ENCODE measurements at regions not wholly inside any gene's neighbourhood (a gene's known extent, or its start where the extent isn't known, plus 50 kb on each side); places are given as distances from the start of the nearest gene placed in this dataset.

- DNase-seq, result no peak
Observed at GRCh38 chr18:7288544-7288943, 57.7 kb downstream of the LRRC30 start.

- no peak for DNase-seq
Observed at GRCh38 chr18:7290077-7290476, 59.2 kb downstream of the LRRC30 start.

- DNase-seq, result no peak
Observed at GRCh38 chr18:7291046-7291445, 60.2 kb downstream of the LRRC30 start.

- no peak for DNase-seq
Observed at GRCh38 chr18:7298149-7298548, 67.3 kb downstream of the LRRC30 start.

GRCh38 chr18:7301094-7301493 is 70.2 kb downstream of the LRRC30 start:
- DNase-seq, result no peak

GRCh38 chr18:7303316-7304060 is 72.6 kb downstream of the LRRC30 start:
- DNase-seq, result no peak

- DNase-seq, result no peak
Observed at GRCh38 chr18:7304061-7304370, 73.1 kb downstream of the LRRC30 start.

- DNase-seq, result no peak
Observed at GRCh38 chr18:7305416-7305815, 74.5 kb downstream of the LRRC30 start.

GRCh38 chr18:7307030-7307429 is 76.1 kb downstream of the LRRC30 start:
- DNase-seq, result no peak

GRCh38 chr18:7307526-7307925 is 76.6 kb downstream of the LRRC30 start:
- DNase-seq, result no peak

GRCh38 chr18:7317804-7318231 is 86.9 kb downstream of the LRRC30 start:
- no peak for DNase-seq

GRCh38 chr18:7319161-7319560 is 88.3 kb downstream of the LRRC30 start:
- no peak for DNase-seq

GRCh38 chr18:7321831-7322230 is 90.9 kb downstream of the LRRC30 start:
- DNase-seq, result no peak

- DNase-seq, result no peak
Observed at GRCh38 chr18:7322817-7323485, 92.1 kb downstream of the LRRC30 start.

GRCh38 chr18:7325126-7325430 is 94.2 kb downstream of the LRRC30 start:
- DNase-seq, result no peak

- no peak for DNase-seq
Observed at GRCh38 chr18:7329016-7329415, 98.1 kb downstream of the LRRC30 start.

- no peak for DNase-seq
Observed at GRCh38 chr18:7332452-7332851, 101.6 kb downstream of the LRRC30 start.

- no peak for DNase-seq
Observed at GRCh38 chr18:7333025-7333562, 102.2 kb downstream of the LRRC30 start.

- no peak for DNase-seq
Observed at GRCh38 chr18:7334973-7335568, 104.2 kb downstream of the LRRC30 start.

- no peak for DNase-seq
Observed at GRCh38 chr18:7336623-7337022, 105.7 kb downstream of the LRRC30 start.

GRCh38 chr18:7338846-7339245 is 108.0 kb downstream of the LRRC30 start:
- DNase-seq, result no peak

- no peak for DNase-seq
Observed at GRCh38 chr18:7341581-7342337, 110.9 kb downstream of the LRRC30 start.

GRCh38 chr18:7349181-7349837 is 118.4 kb downstream of the LRRC30 start:
- no peak for DNase-seq

Measured in fibroblast of skin of scalp (primary cell).